HUES48 (cell line): ENCODE measurements at regions not wholly inside any gene's neighbourhood (a gene's known extent, or its start where the extent isn't known, plus 50 kb on each side); places are given as distances from the start of the nearest gene placed in this dataset.

Experiments used
- H3K27ac ChIP-seq: one replicate; pipeline ENCODE4 v1.7.0; 2013; ENCODE audit warnings: low read depth, low read length, inconsistent platforms
- H3K27me3 ChIP-seq: 2 replicates; pipeline ENCODE4 v1.6.1; 2013; ENCODE audit warnings: mild to moderate bottlenecking, low read length; ENCODE audit not compliant: control insufficient read depth, insufficient read depth
- H3K36me3 ChIP-seq: 2 replicates; pipeline ENCODE4 v1.6.1; 2013; ENCODE audit warnings: low read length; ENCODE audit not compliant: control insufficient read depth, insufficient read depth
- H3K4me1 ChIP-seq: 2 replicates; pipeline ENCODE4 v1.6.1; 2013; ENCODE audit warnings: mild to moderate bottlenecking, low read length; ENCODE audit not compliant: control insufficient read depth, insufficient read depth
- H3K4me3 ChIP-seq: 2 replicates; pipeline ENCODE4 v1.5.1; 2013; ENCODE audit warnings: mild to moderate bottlenecking, low read depth, low read length
- H3K9ac ChIP-seq: 2 replicates; pipeline ENCODE4 v1.6.1; 2013; ENCODE audit warnings: mild to moderate bottlenecking, low read depth, low read length, moderate library complexity
- H3K9me3 ChIP-seq: 2 replicates; pipeline ENCODE4 v1.6.1; 2013; ENCODE audit warnings: low read length; ENCODE audit not compliant: control insufficient read depth, insufficient read depth

DNA sequence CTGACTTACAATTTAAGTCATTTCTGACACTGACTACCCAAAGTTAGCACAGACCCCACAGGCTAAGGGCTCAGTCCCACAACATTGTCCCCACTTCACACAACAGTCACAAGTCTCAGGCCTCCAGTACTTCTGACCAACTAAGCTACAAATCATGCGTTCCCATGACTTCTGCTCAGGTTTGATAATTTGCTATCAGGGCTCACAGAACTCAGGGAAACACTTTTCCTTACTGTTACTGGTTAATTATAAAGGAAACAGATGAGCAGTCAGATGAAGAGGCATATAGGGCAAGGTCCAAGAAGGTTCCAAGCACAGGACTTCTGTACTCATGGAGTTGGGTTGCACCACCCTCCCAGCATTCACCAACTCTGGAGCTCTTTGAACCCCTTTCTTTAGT is 151.2 kb upstream of the TNR start:
- Histone ChIP-seq H3K4me3 (no peak overlapping the region), H3K27me3 (peaks cover 96% of the 10 kb centered on the region)

DNA sequence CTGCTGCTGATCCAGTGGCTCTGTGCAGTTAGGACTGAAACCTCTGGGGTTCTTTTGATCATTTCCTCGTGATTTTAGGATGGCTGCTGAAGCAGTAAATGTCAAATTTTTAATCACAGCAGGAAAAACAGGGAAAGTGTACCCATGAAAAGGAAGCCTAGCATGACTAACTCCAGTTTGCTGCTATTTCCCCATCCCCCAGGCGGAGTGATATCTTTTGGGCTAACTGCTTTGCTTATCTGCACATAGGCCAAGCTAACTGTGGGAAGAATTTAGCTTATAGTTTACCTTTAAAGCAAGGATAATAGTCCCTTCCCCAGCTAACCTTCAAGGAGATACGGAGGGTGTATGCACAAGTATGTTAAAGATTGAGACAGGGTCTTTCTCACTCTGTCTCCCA is 149.8 kb upstream of the TNR start:
- Histone ChIP-seq H3K9me3 (no peaks in the 10 kb centered on the region), H3K4me3 (no peak overlapping the region), H3K36me3 (no peaks in the 10 kb centered on the region), H3K27me3 (peaks cover 96% of the 10 kb centered on the region), H3K9ac (no peak overlapping the region), H3K4me1 (no peaks in the 10 kb centered on the region; the same call in 1 of the 2 replicates), H3K27ac (no peak overlapping the region)

More for the DNA sequence above, 151.2 kb upstream of the TNR start:
- Histone ChIP-seq H3K4me1 (no peaks in the 10 kb centered on the region), H3K9ac (no peak overlapping the region), H3K9me3 (no peaks in the 10 kb centered on the region), H3K36me3 (no peaks in the 10 kb centered on the region), H3K27ac (no peak overlapping the region)

DNA sequence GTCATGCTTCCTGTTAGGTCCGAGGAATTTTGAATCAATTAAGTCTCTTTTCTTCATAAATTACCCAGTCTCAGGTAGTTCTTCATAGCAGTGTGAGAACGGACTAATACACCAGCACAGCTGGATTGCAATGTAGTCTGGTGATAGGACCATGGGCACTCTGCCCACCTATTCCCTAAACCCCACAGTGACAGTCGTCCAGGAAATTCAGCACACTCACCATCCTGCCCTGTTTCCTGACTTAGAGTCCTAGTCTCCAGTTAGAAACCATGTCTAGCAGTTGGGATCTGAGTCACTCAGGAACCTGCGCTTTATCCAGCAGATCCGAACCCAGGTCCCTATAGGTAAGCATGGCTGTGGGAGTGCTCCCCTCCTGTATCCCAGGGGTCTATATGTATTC is 149.3 kb upstream of the TNR start:
- no peaks in the 10 kb centered on the region for H3K36me3 ChIP-seq
- H3K4me3 ChIP-seq, result no peak overlapping the region
- no peak overlapping the region for H3K9ac ChIP-seq
- no peak overlapping the region for H3K27ac ChIP-seq
- no peaks in the 10 kb centered on the region for H3K9me3 ChIP-seq
- H3K4me1 ChIP-seq, result peaks cover 2% of the 10 kb centered on the region
- H3K27me3 ChIP-seq, result peaks cover 95% of the 10 kb centered on the region

DNA sequence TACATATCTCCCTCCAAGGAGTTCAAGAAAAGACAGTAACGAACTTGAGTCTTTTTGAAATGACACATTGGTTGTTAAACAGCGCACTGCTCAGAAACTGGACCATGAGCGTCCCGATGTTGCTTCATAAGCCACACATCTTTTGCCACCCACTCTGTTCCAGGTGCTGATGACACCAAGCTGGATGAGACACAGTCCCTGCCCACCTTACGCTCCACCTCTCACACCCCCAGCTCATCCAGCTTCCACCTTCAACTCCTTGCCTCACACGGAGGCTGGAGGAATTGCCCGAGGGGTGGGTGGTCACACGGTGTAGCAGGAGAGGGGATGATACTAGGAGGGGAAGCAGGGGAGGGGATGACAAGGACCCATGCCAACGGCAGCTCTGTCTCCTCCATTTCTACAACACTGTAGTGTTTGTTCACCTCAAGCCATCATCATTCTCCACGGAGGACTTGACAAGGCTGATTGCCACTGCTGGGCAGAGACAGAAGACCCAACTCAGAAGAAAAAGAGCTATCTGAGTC is 148.5 kb upstream of the TNR start:
- H3K36me3 ChIP-seq, result no peaks in the 10 kb centered on the region
- no peak overlapping the region for H3K4me3 ChIP-seq
- H3K27me3 ChIP-seq, result peaks cover 95% of the 10 kb centered on the region
- H3K27ac ChIP-seq, result no peak overlapping the region
- H3K4me1 ChIP-seq, result peaks cover 2% of the 10 kb centered on the region
- no peak overlapping the region for H3K9ac ChIP-seq
- H3K9me3 ChIP-seq, result no peaks in the 10 kb centered on the region

DNA sequence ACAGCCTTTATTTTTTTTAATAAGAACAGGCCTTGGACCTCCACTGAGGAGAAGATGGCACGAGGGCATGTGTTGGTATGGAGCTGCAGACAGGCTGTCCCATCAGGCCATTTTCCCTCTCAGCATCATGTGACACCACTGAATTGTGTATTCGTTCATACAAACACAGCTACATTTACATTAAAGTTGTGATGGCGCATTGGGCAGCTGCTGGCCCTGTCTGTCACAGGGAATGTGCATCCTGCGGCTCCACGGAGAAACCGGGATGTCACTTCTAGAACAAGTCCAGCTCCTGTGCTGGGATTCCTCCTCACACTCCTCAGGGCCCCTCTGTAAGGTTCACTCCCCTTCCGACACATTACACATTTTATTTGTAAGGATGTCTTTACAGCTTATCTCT is 147.6 kb upstream of the TNR start:
- H3K9me3 ChIP-seq, result no peaks in the 10 kb centered on the region
- H3K27ac ChIP-seq, result no peak overlapping the region
- peaks cover 2% of the 10 kb centered on the region for H3K4me1 ChIP-seq

DNA sequence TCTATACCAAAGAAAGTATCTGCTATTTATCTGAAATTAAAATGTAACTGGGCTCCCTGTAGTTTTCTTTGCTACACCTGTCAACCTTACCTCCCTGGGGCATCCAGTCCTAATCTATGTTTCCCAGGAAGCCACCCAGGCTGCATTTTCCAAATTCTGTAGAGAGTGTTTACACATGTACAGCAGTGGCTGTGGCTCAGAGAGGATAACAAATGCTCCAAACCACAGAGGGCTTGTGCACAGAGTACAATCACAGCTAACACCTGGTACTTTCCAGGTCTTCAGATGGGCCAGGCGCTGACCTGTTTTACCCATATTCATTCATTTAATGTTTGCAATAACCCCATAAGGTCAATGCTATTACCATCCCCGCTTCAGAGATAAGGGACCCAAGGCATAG is 146.5 kb upstream of the TNR start:
- Histone ChIP-seq H3K4me3 (no peak overlapping the region), H3K27ac (no peak overlapping the region), H3K36me3 (no peaks in the 10 kb centered on the region), H3K27me3 (peaks cover 88% of the 10 kb centered on the region), H3K9ac (no peak overlapping the region), H3K4me1 (peaks cover 2% of the 10 kb centered on the region), H3K9me3 (no peaks in the 10 kb centered on the region)

More for the DNA sequence above, 147.6 kb upstream of the TNR start:
- H3K4me3 ChIP-seq, result no peak overlapping the region
- H3K36me3 ChIP-seq, result no peaks in the 10 kb centered on the region
- H3K27me3 ChIP-seq, result peaks cover 97% of the 10 kb centered on the region
- H3K9ac ChIP-seq, result no peak overlapping the region

DNA sequence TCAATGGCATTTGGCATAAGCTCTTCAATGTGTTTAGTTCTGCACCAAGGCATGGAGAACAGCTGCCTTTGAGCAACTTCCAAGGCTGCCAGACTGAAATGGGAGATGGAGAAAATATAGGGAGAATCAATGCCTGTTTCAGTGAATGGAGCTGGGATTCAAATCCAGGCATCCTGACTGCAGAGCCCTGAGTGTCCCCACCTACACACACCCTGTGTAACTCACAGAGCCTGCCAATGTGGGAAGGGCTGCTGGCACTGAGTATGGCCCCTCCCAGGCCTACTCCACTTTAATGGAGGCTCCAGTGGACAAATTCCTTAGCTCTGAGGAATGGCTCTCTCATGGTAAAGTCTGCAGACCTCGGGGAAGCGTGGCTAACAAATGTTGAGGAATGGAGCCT is 145.6 kb upstream of the TNR start:
- no peaks in the 10 kb centered on the region for H3K9me3 ChIP-seq
- H3K27ac ChIP-seq, result no peak overlapping the region
- H3K4me1 ChIP-seq, result peaks cover 2% of the 10 kb centered on the region
- H3K4me3 ChIP-seq, result no peak overlapping the region
- H3K36me3 ChIP-seq, result no peaks in the 10 kb centered on the region
- H3K9ac ChIP-seq, result no peak overlapping the region
- H3K27me3 ChIP-seq, result peaks cover 80% of the 10 kb centered on the region

DNA sequence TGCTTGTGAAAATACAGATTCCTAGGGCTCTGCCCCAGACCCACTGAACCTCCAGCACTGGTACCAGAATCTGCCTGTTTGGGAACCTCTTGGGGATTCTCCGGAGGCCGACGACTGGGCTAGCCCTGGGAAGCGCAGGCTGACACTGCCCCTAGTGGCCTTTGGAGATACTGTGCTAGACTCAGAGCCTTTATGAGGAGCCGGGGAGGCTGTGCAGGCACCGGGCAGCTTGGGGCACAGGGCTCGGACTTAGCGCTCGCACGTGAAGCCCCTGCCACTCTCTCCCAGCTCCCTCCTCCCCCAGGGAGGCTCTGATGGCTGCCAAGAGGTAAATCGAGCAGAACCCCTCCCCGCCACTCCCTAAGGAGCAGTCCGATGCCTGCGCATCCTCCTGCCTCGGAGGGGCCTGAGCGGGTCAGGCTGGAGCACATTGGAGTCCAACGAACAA is 144.6 kb upstream of the TNR start:
- Histone ChIP-seq H3K4me3 (peak overlapping the region; percentile 53), H3K4me1 (peaks cover 2% of the 10 kb centered on the region), H3K9ac (no peak overlapping the region), H3K36me3 (no peaks in the 10 kb centered on the region), H3K9me3 (no peaks in the 10 kb centered on the region), H3K27me3 (peaks cover 70% of the 10 kb centered on the region), H3K27ac (peak overlapping the region; percentile 5)

DNA sequence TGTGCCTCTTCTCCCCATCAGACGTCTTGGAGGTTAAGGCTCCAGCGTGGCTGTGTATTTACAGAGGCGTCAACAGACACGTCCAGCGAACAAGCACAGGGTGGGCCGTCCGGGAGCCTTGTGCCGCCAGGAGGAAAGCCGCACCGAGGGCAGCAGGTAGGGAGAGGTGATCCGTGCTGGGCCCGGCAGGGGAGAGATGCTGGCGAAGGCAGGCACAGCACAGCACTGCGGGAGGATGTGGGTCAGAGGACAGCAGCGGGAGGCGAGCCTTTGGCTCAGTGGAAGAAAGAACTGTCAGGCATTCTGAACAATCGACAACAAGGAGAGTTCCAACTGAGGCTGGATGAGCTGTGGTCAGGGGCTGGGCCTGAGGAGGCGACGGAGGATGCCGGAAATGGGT is 144.1 kb upstream of the TNR start:
- H3K9me3 ChIP-seq, result no peaks in the 10 kb centered on the region
- H3K36me3 ChIP-seq, result no peaks in the 10 kb centered on the region
- H3K9ac ChIP-seq, result no peak overlapping the region
- H3K4me1 ChIP-seq, result peaks cover 2% of the 10 kb centered on the region
- peak overlapping the region; percentile 53 for H3K4me3 ChIP-seq
- H3K27ac ChIP-seq, result peak overlapping the region; percentile 5
- H3K27me3 ChIP-seq, result peaks cover 65% of the 10 kb centered on the region

DNA sequence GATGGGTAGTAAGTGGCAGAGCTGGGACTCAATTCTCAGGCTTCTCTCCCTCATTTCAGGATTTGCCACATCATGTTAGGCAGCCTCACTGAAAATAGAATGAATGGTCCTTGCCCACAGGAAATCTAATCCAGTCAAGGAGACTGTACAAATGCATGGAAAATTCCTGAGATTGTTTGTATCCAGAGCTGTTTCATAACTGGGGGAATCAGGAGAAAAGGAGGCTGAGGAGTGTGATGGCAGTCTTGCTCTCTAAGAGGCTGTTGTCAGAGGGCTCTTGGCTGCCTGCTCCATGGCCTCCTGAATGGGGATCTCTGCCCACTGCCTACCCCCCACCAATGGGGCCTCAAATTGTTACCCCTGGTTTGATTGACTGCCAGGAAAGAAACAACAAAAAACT is 141.9 kb upstream of the TNR start:
- H3K4me1 ChIP-seq, result peaks cover 2% of the 10 kb centered on the region
- H3K9me3 ChIP-seq, result no peaks in the 10 kb centered on the region
- peaks cover 49% of the 10 kb centered on the region for H3K27me3 ChIP-seq
- H3K9ac ChIP-seq, result no peak overlapping the region
- H3K27ac ChIP-seq, result no peak overlapping the region
- no peak overlapping the region for H3K4me3 ChIP-seq
- no peaks in the 10 kb centered on the region for H3K36me3 ChIP-seq

DNA sequence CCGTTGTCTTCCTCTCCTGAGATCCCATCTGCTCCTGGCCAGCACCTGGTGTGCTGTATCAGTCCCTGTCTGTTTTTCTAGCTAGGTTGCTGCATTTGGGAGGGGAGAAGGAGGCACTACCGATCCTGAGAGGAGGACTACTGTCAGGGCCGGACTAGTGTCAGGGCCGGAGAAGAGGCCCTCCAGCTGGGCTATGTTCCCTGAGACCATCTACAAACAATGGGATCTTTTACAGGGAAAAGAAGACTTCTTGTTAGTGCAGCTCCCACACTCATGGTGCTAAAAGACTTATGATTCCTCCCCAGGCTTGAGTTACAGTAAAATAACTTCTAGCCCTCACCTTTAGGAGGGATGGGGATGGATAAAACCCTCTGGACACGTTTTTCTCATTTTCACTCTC is 141.0 kb upstream of the TNR start:
- no peaks in the 10 kb centered on the region for H3K9me3 ChIP-seq
- H3K9ac ChIP-seq, result no peak overlapping the region
- H3K27ac ChIP-seq, result no peak overlapping the region
- peaks cover 39% of the 10 kb centered on the region for H3K27me3 ChIP-seq
- H3K4me1 ChIP-seq, result peaks cover 2% of the 10 kb centered on the region
- no peaks in the 10 kb centered on the region for H3K36me3 ChIP-seq
- no peak overlapping the region for H3K4me3 ChIP-seq

DNA sequence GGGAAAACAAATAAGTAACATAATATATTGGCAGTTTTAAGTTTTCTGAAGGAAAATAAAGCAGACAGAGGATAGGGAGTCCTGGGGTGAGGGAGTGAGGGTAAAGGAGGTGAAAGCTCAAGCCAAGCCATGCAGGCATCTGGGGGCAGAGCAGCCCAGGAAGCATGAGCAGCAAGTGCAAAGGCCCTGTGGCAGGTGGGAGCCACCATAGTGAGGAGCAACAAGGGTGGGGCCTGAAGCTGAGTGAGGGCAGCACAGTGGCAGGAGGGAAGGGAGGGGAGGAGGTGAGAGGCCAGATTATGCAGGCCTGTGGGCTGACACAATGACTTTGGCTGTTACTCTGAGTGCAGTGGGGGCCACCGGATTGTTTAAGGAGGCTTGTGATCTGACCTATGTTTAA is 138.8 kb upstream of the TNR start:
- H3K36me3 ChIP-seq, result no peaks in the 10 kb centered on the region
- peaks cover 18% of the 10 kb centered on the region for H3K27me3 ChIP-seq
- no peak overlapping the region for H3K4me3 ChIP-seq
- H3K9me3 ChIP-seq, result no peaks in the 10 kb centered on the region
- no peak overlapping the region for H3K27ac ChIP-seq
- H3K4me1 ChIP-seq, result no peaks in the 10 kb centered on the region; the same call in 1 of the 2 replicates
- H3K9ac ChIP-seq, result no peak overlapping the region
